ENCODE measurements at regions not wholly inside any gene's neighbourhood (a gene's known extent, or its start where the extent isn't known, plus 50 kb on each side); places are given as distances from the start of the nearest gene placed in this dataset.

DNA sequence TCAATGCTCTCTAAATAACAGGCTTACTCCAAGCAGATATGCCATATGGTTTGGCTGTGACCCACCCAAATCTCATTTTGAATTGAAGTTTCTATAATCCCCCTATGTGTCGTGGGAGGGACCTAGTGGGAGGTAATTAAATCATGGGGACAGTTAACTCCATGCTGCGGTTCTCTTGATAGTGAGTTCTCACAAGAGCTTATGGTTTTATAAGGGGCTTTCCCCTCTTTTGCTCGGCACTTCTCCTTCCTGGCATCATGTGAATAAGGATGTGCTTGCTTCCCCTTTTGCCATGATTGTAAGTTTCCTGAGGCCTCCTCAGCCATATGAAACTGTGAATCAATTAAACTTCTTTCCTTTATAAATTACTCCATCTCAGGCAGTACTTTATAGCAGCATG lies 302.7 kb upstream of the ZC3H15 start:
- TF ChIP-seq, protein P1, sequence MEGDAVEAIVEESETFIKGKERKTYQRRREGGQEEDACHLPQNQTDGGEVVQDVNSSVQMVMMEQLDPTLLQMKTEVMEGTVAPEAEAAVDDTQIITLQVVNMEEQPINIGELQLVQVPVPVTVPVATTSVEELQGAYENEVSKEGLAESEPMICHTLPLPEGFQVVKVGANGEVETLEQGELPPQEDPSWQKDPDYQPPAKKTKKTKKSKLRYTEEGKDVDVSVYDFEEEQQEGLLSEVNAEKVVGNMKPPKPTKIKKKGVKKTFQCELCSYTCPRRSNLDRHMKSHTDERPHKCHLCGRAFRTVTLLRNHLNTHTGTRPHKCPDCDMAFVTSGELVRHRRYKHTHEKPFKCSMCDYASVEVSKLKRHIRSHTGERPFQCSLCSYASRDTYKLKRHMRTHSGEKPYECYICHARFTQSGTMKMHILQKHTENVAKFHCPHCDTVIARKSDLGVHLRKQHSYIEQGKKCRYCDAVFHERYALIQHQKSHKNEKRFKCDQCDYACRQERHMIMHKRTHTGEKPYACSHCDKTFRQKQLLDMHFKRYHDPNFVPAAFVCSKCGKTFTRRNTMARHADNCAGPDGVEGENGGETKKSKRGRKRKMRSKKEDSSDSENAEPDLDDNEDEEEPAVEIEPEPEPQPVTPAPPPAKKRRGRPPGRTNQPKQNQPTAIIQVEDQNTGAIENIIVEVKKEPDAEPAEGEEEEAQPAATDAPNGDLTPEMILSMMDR (IDR thresholded peaks at IDR 0.05) = no peak
- TF ChIP-seq POLR2A (IDR thresholded peaks at IDR 0.05) = no peak

Data from body of pancreas (tissue), 4 donors.